ENCODE measurements at regions not wholly inside any gene's neighbourhood (a gene's known extent, or its start where the extent isn't known, plus 50 kb on each side); places are given as distances from the start of the nearest gene placed in this dataset.

- TF ChIP-seq, protein P1, sequence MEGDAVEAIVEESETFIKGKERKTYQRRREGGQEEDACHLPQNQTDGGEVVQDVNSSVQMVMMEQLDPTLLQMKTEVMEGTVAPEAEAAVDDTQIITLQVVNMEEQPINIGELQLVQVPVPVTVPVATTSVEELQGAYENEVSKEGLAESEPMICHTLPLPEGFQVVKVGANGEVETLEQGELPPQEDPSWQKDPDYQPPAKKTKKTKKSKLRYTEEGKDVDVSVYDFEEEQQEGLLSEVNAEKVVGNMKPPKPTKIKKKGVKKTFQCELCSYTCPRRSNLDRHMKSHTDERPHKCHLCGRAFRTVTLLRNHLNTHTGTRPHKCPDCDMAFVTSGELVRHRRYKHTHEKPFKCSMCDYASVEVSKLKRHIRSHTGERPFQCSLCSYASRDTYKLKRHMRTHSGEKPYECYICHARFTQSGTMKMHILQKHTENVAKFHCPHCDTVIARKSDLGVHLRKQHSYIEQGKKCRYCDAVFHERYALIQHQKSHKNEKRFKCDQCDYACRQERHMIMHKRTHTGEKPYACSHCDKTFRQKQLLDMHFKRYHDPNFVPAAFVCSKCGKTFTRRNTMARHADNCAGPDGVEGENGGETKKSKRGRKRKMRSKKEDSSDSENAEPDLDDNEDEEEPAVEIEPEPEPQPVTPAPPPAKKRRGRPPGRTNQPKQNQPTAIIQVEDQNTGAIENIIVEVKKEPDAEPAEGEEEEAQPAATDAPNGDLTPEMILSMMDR (IDR thresholded peaks at IDR 0.05) = no peak
- no peak for TF ChIP-seq POLR2A (IDR thresholded peaks at IDR 0.05)
Observed at GRCh38 chr15:92787116-92787515, 113.0 kb upstream of the CHD2 start.
